ENCODE measurements at regions not wholly inside any gene's neighbourhood (a gene's known extent, or its start where the extent isn't known, plus 50 kb on each side); places are given as distances from the start of the nearest gene placed in this dataset.

DNA sequence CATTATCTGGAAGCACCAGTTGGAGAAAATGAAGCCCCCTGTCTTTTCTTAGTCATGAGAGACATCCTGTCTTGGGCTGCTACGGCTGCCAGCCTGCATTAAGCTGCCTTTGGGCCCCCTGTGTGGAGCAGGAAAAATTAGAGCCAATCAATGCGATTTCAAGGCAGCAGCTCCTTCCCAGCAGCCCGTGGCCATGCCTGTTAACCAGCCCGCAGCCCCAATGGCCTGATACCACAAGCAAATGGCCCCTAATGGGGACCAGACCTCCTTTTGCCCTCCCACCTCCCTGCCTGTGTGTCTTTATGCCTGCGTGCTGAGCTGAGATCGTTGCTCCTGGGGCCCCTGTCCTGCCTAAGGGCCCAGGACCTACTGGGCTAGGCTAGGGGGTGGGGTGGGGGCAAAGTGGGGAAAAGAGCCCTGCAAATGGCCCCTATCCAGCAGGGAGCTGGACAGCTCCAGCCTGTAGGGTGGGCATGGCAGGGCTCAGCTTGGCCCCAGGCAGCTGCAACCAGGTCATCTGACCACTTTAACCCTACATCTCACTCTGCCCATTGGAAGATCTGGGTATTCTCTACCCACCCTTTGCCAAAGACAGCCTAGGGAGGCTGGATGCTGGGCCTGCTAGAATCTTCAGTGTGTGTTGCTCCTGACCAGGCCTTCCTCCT lies 53.8 kb upstream of the MRPS22 start:
- TF ChIP-seq, protein P1, sequence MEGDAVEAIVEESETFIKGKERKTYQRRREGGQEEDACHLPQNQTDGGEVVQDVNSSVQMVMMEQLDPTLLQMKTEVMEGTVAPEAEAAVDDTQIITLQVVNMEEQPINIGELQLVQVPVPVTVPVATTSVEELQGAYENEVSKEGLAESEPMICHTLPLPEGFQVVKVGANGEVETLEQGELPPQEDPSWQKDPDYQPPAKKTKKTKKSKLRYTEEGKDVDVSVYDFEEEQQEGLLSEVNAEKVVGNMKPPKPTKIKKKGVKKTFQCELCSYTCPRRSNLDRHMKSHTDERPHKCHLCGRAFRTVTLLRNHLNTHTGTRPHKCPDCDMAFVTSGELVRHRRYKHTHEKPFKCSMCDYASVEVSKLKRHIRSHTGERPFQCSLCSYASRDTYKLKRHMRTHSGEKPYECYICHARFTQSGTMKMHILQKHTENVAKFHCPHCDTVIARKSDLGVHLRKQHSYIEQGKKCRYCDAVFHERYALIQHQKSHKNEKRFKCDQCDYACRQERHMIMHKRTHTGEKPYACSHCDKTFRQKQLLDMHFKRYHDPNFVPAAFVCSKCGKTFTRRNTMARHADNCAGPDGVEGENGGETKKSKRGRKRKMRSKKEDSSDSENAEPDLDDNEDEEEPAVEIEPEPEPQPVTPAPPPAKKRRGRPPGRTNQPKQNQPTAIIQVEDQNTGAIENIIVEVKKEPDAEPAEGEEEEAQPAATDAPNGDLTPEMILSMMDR (IDR thresholded peaks at IDR 0.05), result no peak
- TF ChIP-seq EZH2phosphoT487 (IDR thresholded peaks at IDR 0.05), result no peak
- TF ChIP-seq EZH2 (IDR thresholded peaks at IDR 0.05), result no peak

Data from neural progenitor cell (in vitro differentiated cells).